ENCODE measurements at regions not wholly inside any gene's neighbourhood (a gene's known extent, or its start where the extent isn't known, plus 50 kb on each side); places are given as distances from the start of the nearest gene placed in this dataset.

DNA sequence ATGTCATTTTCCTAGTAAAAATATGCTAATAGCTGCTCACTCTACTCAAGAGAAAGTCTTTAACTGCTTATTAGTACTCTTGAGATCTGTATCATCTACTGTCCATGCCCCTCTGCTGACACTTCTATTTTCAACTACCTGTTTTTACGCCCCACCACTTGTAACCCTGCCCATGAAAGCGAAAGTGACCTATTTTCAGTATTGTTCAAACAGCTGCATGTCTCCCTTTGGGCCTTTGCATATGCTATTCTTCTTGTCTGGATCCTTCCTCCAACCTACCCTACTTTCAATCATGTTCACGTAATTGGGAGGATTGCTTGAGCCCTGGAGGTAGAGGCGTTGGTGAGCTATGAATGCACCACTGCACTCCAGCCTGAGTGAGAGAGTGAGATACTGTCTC, 1481.3 kb downstream of the GATA3 start:
- H3K4me1 ChIP-seq (ENCODE audit: control insufficient read depth in 2 of 2, insufficient read depth in 1 of 2, low read depth in 1 of 2, low read length in 2 of 2), result no peaks in the 10 kb centered on the region
- no peak overlapping the region for H3K4ac ChIP-seq (ENCODE audit: low read length)
- H3K9ac ChIP-seq (ENCODE audit: low read depth, low read length, poor library complexity), result no peak overlapping the region
- H2BK12ac ChIP-seq (ENCODE audit: low read length), result no peak overlapping the region
- H2AK5ac ChIP-seq (ENCODE audit: low read depth, low read length), result no peak overlapping the region
- no peak overlapping the region for H3K23ac ChIP-seq (ENCODE audit: low read depth, low read length, poor library complexity)
- H3K18ac ChIP-seq (ENCODE audit: low read length), result no peak overlapping the region
- no peaks in the 10 kb centered on the region for H3K27me3 ChIP-seq (ENCODE audit: control insufficient read depth in 3 of 3, insufficient read depth in 3 of 3, low read depth in 1 of 3, low read length in 3 of 3)
- no peak overlapping the region for H3K14ac ChIP-seq (ENCODE audit: low read length)
- no peak overlapping the region for H2BK120ac ChIP-seq (ENCODE audit: low read depth, low read length)
- H3K27ac ChIP-seq (replicated peaks; ENCODE audit: low read length), result no peak overlapping the region
- H3K4me3 ChIP-seq (ENCODE audit: low read length in 2 of 2), result no peak overlapping the region
- H3K36me3 ChIP-seq (replicated peaks in 1 of 2; ENCODE audit: control insufficient read depth in 2 of 2, insufficient read depth in 2 of 2, low read length in 2 of 2), result no peaks in the 10 kb centered on the region
- H3K4me2 ChIP-seq (ENCODE audit: insufficient read depth, low read length, poor library complexity, severe bottlenecking), result no peak overlapping the region
- H2BK5ac ChIP-seq (ENCODE audit: low read length), result no peak overlapping the region
- peaks cover 0 to 2% of the 10 kb centered on the region in 2 donors for H3K9me3 ChIP-seq (replicated peaks in 1 of 2; ENCODE audit: control insufficient read depth in 2 of 2, insufficient read depth in 1 of 2, low read depth in 1 of 2, low read length in 2 of 2)
- H2BK15ac ChIP-seq (ENCODE audit: low read length), result no peak overlapping the region
- DNase-seq (ENCODE audit: low spot score), result no peak
- no CpG with 5 or more reads among the region's 4 CpGs for WGBS, 2 donors (ENCODE audit: extremely low coverage in 2 of 2, insufficient read length in 2 of 2, insufficient replicate concordance in 1 of 2)
- H2AFZ ChIP-seq (ENCODE audit: low read length), result no peak overlapping the region
- no peak overlapping the region for H4K8ac ChIP-seq (ENCODE audit: low read depth, low read length)
- no peaks in the 10 kb centered on the region for H3K79me1 ChIP-seq (ENCODE audit: low read depth, low read length)
- H4K91ac ChIP-seq (ENCODE audit: low read depth, low read length, poor library complexity), result no peak overlapping the region

DNA sequence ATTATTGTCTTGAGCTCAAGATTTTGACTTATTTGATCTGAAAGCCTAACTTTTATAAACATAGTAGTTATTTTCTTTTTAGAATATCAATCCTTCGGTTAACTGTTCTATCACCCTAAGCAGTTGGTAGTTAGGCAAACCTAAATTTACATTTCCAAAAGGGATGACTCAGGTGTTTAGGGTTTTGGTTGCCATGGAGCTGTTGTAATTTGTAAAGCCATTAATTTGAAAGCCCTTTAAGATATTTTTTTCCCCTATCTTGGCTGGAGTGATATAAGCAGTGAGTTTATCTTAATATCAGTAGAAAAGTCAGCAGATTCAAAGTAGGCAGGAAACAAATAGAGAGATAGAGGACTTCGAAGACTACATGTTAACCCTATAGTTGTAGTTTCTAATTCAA, 1472.6 kb upstream of the CELF2 start:
- Histone ChIP-seq H3K23ac (ENCODE audit: low read depth, low read length, poor library complexity) (no peak overlapping the region), H3K9ac (ENCODE audit: low read depth, low read length, poor library complexity) (no peak overlapping the region), H3K9me3 (replicated peaks in 1 of 2; ENCODE audit: control insufficient read depth in 2 of 2, insufficient read depth in 1 of 2, low read depth in 1 of 2, low read length in 2 of 2) (no peaks in the 10 kb centered on the region), H3K4me1 (ENCODE audit: control insufficient read depth in 2 of 2, insufficient read depth in 1 of 2, low read depth in 1 of 2, low read length in 2 of 2) (no peaks in the 10 kb centered on the region), H4K8ac (ENCODE audit: low read depth, low read length) (no peak overlapping the region), H2BK5ac (ENCODE audit: low read length) (no peak overlapping the region), H2AK5ac (ENCODE audit: low read depth, low read length) (no peak overlapping the region), H2BK15ac (ENCODE audit: low read length) (no peak overlapping the region), H3K79me1 (ENCODE audit: low read depth, low read length) (no peaks in the 10 kb centered on the region), H2BK12ac (ENCODE audit: low read length) (no peak overlapping the region), H3K4me3 (ENCODE audit: low read length in 2 of 2) (no peak overlapping the region), H4K91ac (ENCODE audit: low read depth, low read length, poor library complexity) (no peak overlapping the region), H2AFZ (ENCODE audit: low read length) (no peak overlapping the region), H3K18ac (ENCODE audit: low read length) (no peak overlapping the region), H2BK120ac (ENCODE audit: low read depth, low read length) (no peak overlapping the region), H3K27me3 (ENCODE audit: control insufficient read depth in 3 of 3, insufficient read depth in 3 of 3, low read depth in 1 of 3, low read length in 3 of 3) (no peaks in the 10 kb centered on the region), H3K4ac (ENCODE audit: low read length) (no peak overlapping the region), H3K27ac (replicated peaks; ENCODE audit: low read length) (no peak overlapping the region), H3K4me2 (ENCODE audit: insufficient read depth, low read length, poor library complexity, severe bottlenecking) (no peak overlapping the region), H3K14ac (ENCODE audit: low read length) (no peak overlapping the region), H3K36me3 (replicated peaks in 1 of 2; ENCODE audit: control insufficient read depth in 2 of 2, insufficient read depth in 2 of 2, low read length in 2 of 2) (no peaks in the 10 kb centered on the region)
- no peak for DNase-seq (ENCODE audit: low spot score)
- WGBS, 2 donors (ENCODE audit: extremely low coverage in 2 of 2, insufficient read length in 2 of 2, insufficient replicate concordance in 1 of 2), result no CpG with 5 or more reads among the region's 2 CpGs

DNA sequence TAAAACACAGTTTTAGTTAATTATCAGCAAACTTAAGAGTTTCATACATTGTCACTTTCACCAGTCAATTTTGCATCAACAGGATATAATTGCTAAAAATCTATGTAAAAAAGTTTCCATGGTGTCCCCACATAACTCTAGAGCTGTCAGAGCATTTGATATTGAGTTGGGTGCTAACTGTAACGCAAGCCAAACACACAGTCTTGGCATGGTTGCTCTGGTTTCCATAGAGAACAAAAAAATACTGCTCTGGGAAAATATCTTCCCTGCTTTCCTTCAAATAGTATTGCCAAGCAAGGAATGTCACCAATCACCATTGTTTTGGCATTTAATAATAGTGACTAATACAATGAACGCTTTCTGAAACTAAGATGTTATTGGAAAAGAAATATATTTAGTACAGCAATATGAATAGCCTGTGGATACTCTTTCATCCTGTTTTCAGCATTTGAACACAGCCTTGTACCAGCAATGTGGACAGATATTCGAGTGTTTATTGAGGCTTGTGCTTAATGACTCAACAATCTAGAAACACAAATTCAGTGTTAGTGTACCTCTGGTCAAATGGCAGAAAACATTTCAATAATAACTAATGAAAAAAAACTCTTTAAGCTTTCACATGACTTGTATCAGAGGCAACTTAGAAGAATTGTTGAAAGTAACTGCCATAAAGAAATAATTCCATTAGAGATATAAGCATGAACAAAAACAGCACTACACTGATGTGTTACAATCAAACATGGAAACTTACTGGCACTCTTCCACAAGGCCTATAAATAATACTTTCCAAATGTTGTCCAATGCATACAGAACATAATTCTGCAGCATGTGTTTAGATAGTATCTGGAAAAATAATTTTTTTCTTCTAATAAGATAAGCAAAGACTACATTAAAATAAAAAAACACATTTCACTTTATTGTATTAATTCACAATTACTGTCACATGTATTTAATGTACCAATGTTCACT, 1469.5 kb upstream of the CELF2 start:
- Histone ChIP-seq H2AK5ac (ENCODE audit: low read depth, low read length) (no peak overlapping the region), H2AFZ (ENCODE audit: low read length) (no peak overlapping the region), H3K14ac (ENCODE audit: low read length) (no peak overlapping the region), H3K18ac (ENCODE audit: low read length) (no peak overlapping the region), H3K4me1 (ENCODE audit: control insufficient read depth in 2 of 2, insufficient read depth in 1 of 2, low read depth in 1 of 2, low read length in 2 of 2) (no peaks in the 10 kb centered on the region), H2BK15ac (ENCODE audit: low read length) (no peak overlapping the region), H2BK5ac (ENCODE audit: low read length) (no peak overlapping the region), H2BK120ac (ENCODE audit: low read depth, low read length) (no peak overlapping the region), H3K27ac (replicated peaks; ENCODE audit: low read length) (no peak overlapping the region), H3K79me1 (ENCODE audit: low read depth, low read length) (no peaks in the 10 kb centered on the region), H2BK12ac (ENCODE audit: low read length) (no peak overlapping the region), H3K27me3 (ENCODE audit: control insufficient read depth in 3 of 3, insufficient read depth in 3 of 3, low read depth in 1 of 3, low read length in 3 of 3) (no peaks in the 10 kb centered on the region), H4K8ac (ENCODE audit: low read depth, low read length) (no peak overlapping the region), H3K9ac (ENCODE audit: low read depth, low read length, poor library complexity) (no peak overlapping the region), H4K91ac (ENCODE audit: low read depth, low read length, poor library complexity) (no peak overlapping the region), H3K23ac (ENCODE audit: low read depth, low read length, poor library complexity) (no peak overlapping the region), H3K4ac (ENCODE audit: low read length) (no peak overlapping the region), H3K4me2 (ENCODE audit: insufficient read depth, low read length, poor library complexity, severe bottlenecking) (no peak overlapping the region), H3K9me3 (replicated peaks in 1 of 2; ENCODE audit: control insufficient read depth in 2 of 2, insufficient read depth in 1 of 2, low read depth in 1 of 2, low read length in 2 of 2) (no peaks in the 10 kb centered on the region), H3K36me3 (replicated peaks in 1 of 2; ENCODE audit: control insufficient read depth in 2 of 2, insufficient read depth in 2 of 2, low read length in 2 of 2) (no peaks in the 10 kb centered on the region), H3K4me3 (ENCODE audit: low read length in 2 of 2) (no peak overlapping the region)
- WGBS, 2 donors (ENCODE audit: extremely low coverage in 2 of 2, insufficient read length in 2 of 2, insufficient replicate concordance in 1 of 2), result no CpG with 5 or more reads among the region's 3 CpGs
- DNase-seq (ENCODE audit: low spot score), result no peak

DNA sequence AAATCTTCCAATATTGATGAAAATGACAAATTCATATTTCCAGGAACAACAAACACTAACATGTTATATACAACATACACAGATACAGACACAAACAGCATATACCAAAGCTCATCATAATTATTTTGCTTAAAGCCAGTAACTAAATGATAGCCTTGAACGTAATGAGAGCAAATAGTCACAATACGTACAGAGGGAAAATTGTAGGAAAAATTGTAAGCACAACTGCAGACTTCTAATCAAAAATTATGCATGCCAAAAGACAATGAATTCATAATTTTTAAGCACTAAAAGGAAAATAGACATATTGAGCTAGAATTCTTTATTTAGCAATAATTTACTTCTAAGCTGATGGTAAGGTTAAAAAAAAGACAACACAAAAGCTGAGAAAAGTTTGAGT, 1466.9 kb upstream of the CELF2 start:
- no peaks in the 10 kb centered on the region for H3K9me3 ChIP-seq (replicated peaks in 1 of 2; ENCODE audit: control insufficient read depth in 2 of 2, insufficient read depth in 1 of 2, low read depth in 1 of 2, low read length in 2 of 2)
- H3K4me1 ChIP-seq (ENCODE audit: control insufficient read depth in 2 of 2, insufficient read depth in 1 of 2, low read depth in 1 of 2, low read length in 2 of 2), result peaks cover 0 to 2% of the 10 kb centered on the region in 2 donors
- H3K36me3 ChIP-seq (replicated peaks in 1 of 2; ENCODE audit: control insufficient read depth in 2 of 2, insufficient read depth in 2 of 2, low read length in 2 of 2), result no peaks in the 10 kb centered on the region
- no peak overlapping the region for H3K27ac ChIP-seq (replicated peaks; ENCODE audit: low read length)
- H3K4ac ChIP-seq (ENCODE audit: low read length), result no peak overlapping the region
- H3K18ac ChIP-seq (ENCODE audit: low read length), result no peak overlapping the region
- no peak overlapping the region for H3K4me2 ChIP-seq (ENCODE audit: insufficient read depth, low read length, poor library complexity, severe bottlenecking)
- no peak overlapping the region for H4K8ac ChIP-seq (ENCODE audit: low read depth, low read length)
- no peak overlapping the region for H2AFZ ChIP-seq (ENCODE audit: low read length)
- DNase-seq (ENCODE audit: low spot score), result no peak
- H2AK5ac ChIP-seq (ENCODE audit: low read depth, low read length), result no peak overlapping the region
- H2BK5ac ChIP-seq (ENCODE audit: low read length), result no peak overlapping the region
- no peaks in the 10 kb centered on the region for H3K79me1 ChIP-seq (ENCODE audit: low read depth, low read length)
- H3K23ac ChIP-seq (ENCODE audit: low read depth, low read length, poor library complexity), result no peak overlapping the region
- H4K91ac ChIP-seq (ENCODE audit: low read depth, low read length, poor library complexity), result no peak overlapping the region
- no peaks in the 10 kb centered on the region for H3K27me3 ChIP-seq (ENCODE audit: control insufficient read depth in 3 of 3, insufficient read depth in 3 of 3, low read depth in 1 of 3, low read length in 3 of 3)
- H2BK12ac ChIP-seq (ENCODE audit: low read length), result no peak overlapping the region
- no peak overlapping the region for H3K14ac ChIP-seq (ENCODE audit: low read length)
- no peak overlapping the region for H2BK120ac ChIP-seq (ENCODE audit: low read depth, low read length)
- H3K9ac ChIP-seq (ENCODE audit: low read depth, low read length, poor library complexity), result no peak overlapping the region
- H2BK15ac ChIP-seq (ENCODE audit: low read length), result no peak overlapping the region
- no CpG with 5 or more reads among the region's 2 CpGs for WGBS, 2 donors (ENCODE audit: extremely low coverage in 2 of 2, insufficient read length in 2 of 2, insufficient replicate concordance in 1 of 2)
- H3K4me3 ChIP-seq (ENCODE audit: low read length in 2 of 2), result no peak overlapping the region

Measured in neuronal stem cell (in vitro differentiated cells).